NCI-H526 treated with DMSO at 0.1 percent for 48 hours (cell line): ENCODE measurements at regions not wholly inside any gene's neighbourhood (a gene's known extent, or its start where the extent isn't known, plus 50 kb on each side); places are given as distances from the start of the nearest gene placed in this dataset.
A peak's percentile ranks its signal among the peaks of the same experiment; 100 is the strongest.

ENCODE experiments used
- DNase-seq: peaks from one replicate; lab custom pipeline; 2025; lab: John Stamatoyannopoulos, UW

- no peak for DNase-seq
These were observed 50.3 kb upstream of the TRIM9 start for GRCh38 chr14:51145246-51145645.

GRCh38 chr14:51147183-51147582 lies 52.3 kb upstream of the TRIM9 start:
- DNase-seq: no peak

- no peak for DNase-seq
These were observed 60.4 kb upstream of the TRIM9 start for GRCh38 chr14:51155326-51155725.

- peak; percentile 12 for DNase-seq
These were observed 62.1 kb upstream of the TRIM9 start for GRCh38 chr14:51157012-51157411.

- DNase-seq: no peak
These were observed 66.0 kb upstream of the TRIM9 start for GRCh38 chr14:51160871-51161270.

- no peak for DNase-seq
These were observed 70.5 kb upstream of the TRIM9 start for GRCh38 chr14:51165415-51165814.

GRCh38 chr14:51167587-51168214 lies 72.3 kb upstream of the TMX1 start:
- no peak for DNase-seq

GRCh38 chr14:51168215-51168613 lies 71.8 kb upstream of the TMX1 start:
- DNase-seq: no peak

GRCh38 chr14:51173863-51174262 lies 66.2 kb upstream of the TMX1 start:
- DNase-seq: no peak

GRCh38 chr14:51176839-51177238 lies 63.2 kb upstream of the TMX1 start:
- DNase-seq: no peak

GRCh38 chr14:51180577-51180976 lies 59.5 kb upstream of the TMX1 start:
- DNase-seq: no peak

- no peak for DNase-seq
These were observed 57.9 kb upstream of the TMX1 start for GRCh38 chr14:51182131-51182565.

- DNase-seq: no peak
These were observed 54.9 kb upstream of the TMX1 start for GRCh38 chr14:51185180-51185579.

GRCh38 chr14:51185754-51186153 lies 54.3 kb upstream of the TMX1 start:
- DNase-seq: no peak

- no peak for DNase-seq
These were observed 51.4 kb upstream of the TMX1 start for GRCh38 chr14:51188566-51189185.

- no peak for DNase-seq
These were observed 50.3 kb upstream of the TMX1 start for GRCh38 chr14:51189600-51190376.
